GM04503 (cell line): ENCODE measurements at regions not wholly inside any gene's neighbourhood (a gene's known extent, or its start where the extent isn't known, plus 50 kb on each side); places are given as distances from the start of the nearest gene placed in this dataset.
"Not testable (repeated sequence)": the region's sequence is repeated elsewhere in the genome, so short reads cannot be mapped to it uniquely, and the experiment has no call there.

Experiments used
- DNase-seq: peaks from one replicate; pipeline ENCODE4 v3.0.0-alpha.2; 2012; ENCODE audit warnings: low read depth

- DNase-seq, result no peak
Observed at GRCh38 chr12:93080452-93080851, 151.4 kb upstream of the EEA1 start.

GRCh38 chr12:93080994-93081809 lies 152.1 kb upstream of the EEA1 start:
- DNase-seq, result no peak

GRCh38 chr12:93081810-93082165 lies 152.7 kb upstream of the EEA1 start:
- DNase-seq, result no peak

- no peak for DNase-seq
Observed at GRCh38 chr12:93085383-93086287, 156.5 kb upstream of the EEA1 start.

- DNase-seq, result no peak
Observed at GRCh38 chr12:93086288-93086727, 157.2 kb upstream of the EEA1 start.

GRCh38 chr12:93087840-93088610 lies 158.9 kb upstream of the EEA1 start:
- no peak for DNase-seq

GRCh38 chr12:93089805-93090569 lies 160.9 kb upstream of the EEA1 start:
- DNase-seq, result no peak

- DNase-seq, result no peak
Observed at GRCh38 chr12:93090731-93091172, 161.7 kb upstream of the EEA1 start.

GRCh38 chr12:93091886-93092648 lies 163.0 kb upstream of the EEA1 start:
- DNase-seq, result no peak

GRCh38 chr12:93092649-93092945 lies 163.5 kb upstream of the EEA1 start:
- DNase-seq, result no peak

- DNase-seq, result no peak
Observed at GRCh38 chr12:93093243-93093642, 164.1 kb upstream of the EEA1 start.

- not testable (repeated sequence) for DNase-seq
Observed at GRCh38 chr12:93094222-93094621, 165.1 kb upstream of the EEA1 start.

GRCh38 chr12:93094988-93095737 lies 166.1 kb upstream of the EEA1 start:
- no peak for DNase-seq

- DNase-seq, result no peak
Observed at GRCh38 chr12:93097417-93097816, 168.3 kb upstream of the EEA1 start.

- DNase-seq, result no peak
Observed at GRCh38 chr12:93098077-93098476, 169.0 kb upstream of the EEA1 start.

GRCh38 chr12:93099792-93100191 lies 170.7 kb upstream of the EEA1 start:
- no peak for DNase-seq

- DNase-seq, result no peak
Observed at GRCh38 chr12:93100610-93101009, 171.5 kb upstream of the EEA1 start.

GRCh38 chr12:93101367-93101766 lies 172.3 kb upstream of the EEA1 start:
- no peak for DNase-seq

GRCh38 chr12:93102312-93102711 lies 173.2 kb upstream of the EEA1 start:
- no peak for DNase-seq

- DNase-seq, result no peak
Observed at GRCh38 chr12:93102744-93103143, 173.6 kb upstream of the EEA1 start.
